NT2/D1 (cell line): ENCODE measurements at regions not wholly inside any gene's neighbourhood (a gene's known extent, or its start where the extent isn't known, plus 50 kb on each side); places are given as distances from the start of the nearest gene placed in this dataset.

Experiments
- SUZ12 ChIP-seq: IDR thresholded peaks from 2 replicates; pipeline ENCODE4 v1.6.1; 2011; ENCODE audit not compliant: insufficient read length, insufficient read depth; ENCODE audit errors: extremely low read depth
- YY1 ChIP-seq: IDR thresholded peaks from 2 replicates; pipeline ENCODE4 v1.6.1; 2011; ENCODE audit not compliant: insufficient read length, insufficient read depth
- ZNF274 ChIP-seq: IDR thresholded peaks from 2 replicates; pipeline ENCODE4 v1.6.1; 2011; ENCODE audit warnings: mild to moderate bottlenecking, low read depth, low read length

GRCh38 chr3:5068531-5069050 lies 53.5 kb upstream of the ARL8B start:
- TF ChIP-seq YY1 (no peak), ZNF274 (no peak), SUZ12 (no peak)
